Fibroblast of lung (primary cell): ENCODE measurements at regions not wholly inside any gene's neighbourhood (a gene's known extent, or its start where the extent isn't known, plus 50 kb on each side); places are given as distances from the start of the nearest gene placed in this dataset.

Experiments
- DNase-seq, 2 donors: peaks; one replicate each; pipeline versions ENCODE4 v3.0.0 to v3.0.0-alpha.2; 2010; ENCODE audit warnings: low read depth in 2 of 2
- H2AFZ ChIP-seq: 2 replicates; pipeline ENCODE4 v1.5.1; 2012; ENCODE audit warnings: low read length, control low read depth, inconsistent platforms
- H3K27ac ChIP-seq: 2 replicates; pipeline ENCODE4 v1.5.1; 2011; ENCODE audit warnings: low read length, control low read depth; ENCODE audit not compliant: insufficient read depth
- H3K27me3 ChIP-seq: 2 replicates; pipeline ENCODE4 v1.5.1; 2011; ENCODE audit warnings: mild to moderate bottlenecking, low read length; ENCODE audit not compliant: control insufficient read depth, insufficient read depth
- H3K36me3 ChIP-seq: 2 replicates; pipeline ENCODE4 v1.5.1; 2011; ENCODE audit warnings: low read length; ENCODE audit not compliant: control insufficient read depth, insufficient read depth
- H3K4me1 ChIP-seq: 2 replicates; pipeline ENCODE4 v1.5.1; 2011; ENCODE audit warnings: low read length; ENCODE audit not compliant: control insufficient read depth, insufficient read depth; ENCODE audit errors: extremely low read depth
- H3K4me2 ChIP-seq: 2 replicates; pipeline ENCODE4 v1.5.1; 2011; ENCODE audit warnings: low read length, control low read depth; ENCODE audit not compliant: insufficient read depth; ENCODE audit errors: extremely low read depth
- H3K4me3 ChIP-seq, 4 experiments: fragments of 200-600 bp in 1 of 4; sonication (generic) in 1 of 4; replicated peaks in 1 of 4; 2 replicates each; pipeline ENCODE4 v1.5.1; 2011 to 2016; ENCODE audit warnings: low read length in 4 of 4, low read depth in 3 of 4, mild to moderate bottlenecking in 3 of 4, control low read depth in 2 of 4, inconsistent platforms in 1 of 4, mixed read lengths in 1 of 4; ENCODE audit not compliant: insufficient read depth in 1 of 4; ENCODE audit errors: control extremely low read depth in 1 of 4
- H3K79me2 ChIP-seq: 2 replicates; pipeline ENCODE4 v1.5.1; 2012; ENCODE audit warnings: mild to moderate bottlenecking, low read length, inconsistent platforms; ENCODE audit not compliant: control insufficient read depth, insufficient read depth
- H3K9ac ChIP-seq: 2 replicates; pipeline ENCODE4 v1.5.1; 2011; ENCODE audit warnings: mild to moderate bottlenecking, low read length, control low read depth; ENCODE audit not compliant: insufficient read depth
- H3K9me3 ChIP-seq: 2 replicates; pipeline ENCODE4 v1.5.1; 2012; ENCODE audit warnings: low read depth, low read length; ENCODE audit not compliant: control insufficient read depth, insufficient read depth
- H4K20me1 ChIP-seq: 2 replicates; pipeline ENCODE4 v1.5.1; 2011; ENCODE audit warnings: low read length; ENCODE audit not compliant: control insufficient read depth, insufficient read depth; ENCODE audit errors: extremely low read depth
- CTCF ChIP-seq, 2 donors: IDR thresholded peaks in 1 of 2; conservative IDR thresholded peaks in 1 of 2; 1 replicate in 1 of 2; 2 replicates in 1 of 2; pipeline ENCODE4 v1.5.1; 2011 to 2012; ENCODE audit warnings: low read length in 2 of 2, control low read depth in 1 of 2, inconsistent platforms in 1 of 2, low read depth in 1 of 2, mild to moderate bottlenecking in 1 of 2
- EZH2 ChIP-seq: IDR thresholded peaks from 2 replicates; pipeline ENCODE4 v1.5.1; 2012; ENCODE audit warnings: low read length, control low read depth, mild to moderate bottlenecking; ENCODE audit errors: missing control alignments

- Histone ChIP-seq H3K36me3 (no peaks in the 10 kb centered on the region), H3K4me2 (no peak overlapping the region), H4K20me1 (no peaks in the 10 kb centered on the region), H3K27ac (no peak overlapping the region), H3K9me3 (no peaks in the 10 kb centered on the region), H2AFZ (no peak overlapping the region), H3K79me2 (no peaks in the 10 kb centered on the region), H3K4me1 (no peaks in the 10 kb centered on the region), H3K9ac (no peak overlapping the region), H3K4me3 (no peak overlapping the region), H3K27me3 (no peaks in the 10 kb centered on the region)
- no peak for TF ChIP-seq CTCF (conservative IDR thresholded peaks at IDR 0.05 in 1 of 2, IDR thresholded peaks at IDR 0.05 in 1 of 2; ENCODE audit: low read depth in 1 of 2, low read length in 2 of 2)
- TF ChIP-seq EZH2, result no peak
- DNase-seq, result peak in 1 of 2 donors; percentile 36
These were observed 248.2 kb downstream of the HNMT start for GRCh38 chr2:138212434-138212833.

- Histone ChIP-seq H3K9me3 (no peaks in the 10 kb centered on the region), H3K4me3 (no peak overlapping the region), H3K9ac (no peak overlapping the region), H4K20me1 (no peaks in the 10 kb centered on the region), H3K4me2 (no peak overlapping the region), H2AFZ (no peak overlapping the region), H3K27me3 (no peaks in the 10 kb centered on the region), H3K4me1 (no peaks in the 10 kb centered on the region), H3K27ac (no peak overlapping the region), H3K36me3 (no peaks in the 10 kb centered on the region), H3K79me2 (no peaks in the 10 kb centered on the region)
- DNase-seq, result no peak
- no peak for TF ChIP-seq EZH2
- no peak for TF ChIP-seq CTCF (conservative IDR thresholded peaks at IDR 0.05 in 1 of 2, IDR thresholded peaks at IDR 0.05 in 1 of 2; ENCODE audit: low read depth in 1 of 2, low read length in 2 of 2)
These were observed 248.8 kb downstream of the HNMT start for GRCh38 chr2:138213084-138213483.

- H3K4me3 ChIP-seq, result no peak overlapping the region
- no peak overlapping the region for H2AFZ ChIP-seq
- H3K9ac ChIP-seq, result no peak overlapping the region
- no peaks in the 10 kb centered on the region for H3K27me3 ChIP-seq
- no peaks in the 10 kb centered on the region for H4K20me1 ChIP-seq
- no peak for TF ChIP-seq EZH2
- TF ChIP-seq CTCF (conservative IDR thresholded peaks at IDR 0.05 in 1 of 2, IDR thresholded peaks at IDR 0.05 in 1 of 2; ENCODE audit: low read depth in 1 of 2, low read length in 2 of 2), result no peak
- no peak overlapping the region for H3K4me2 ChIP-seq
- no peak overlapping the region for H3K27ac ChIP-seq
- H3K4me1 ChIP-seq, result no peaks in the 10 kb centered on the region
- H3K9me3 ChIP-seq, result no peaks in the 10 kb centered on the region
- H3K79me2 ChIP-seq, result no peaks in the 10 kb centered on the region
- no peaks in the 10 kb centered on the region for H3K36me3 ChIP-seq
- DNase-seq, result no peak
These were observed 249.4 kb downstream of the HNMT start for GRCh38 chr2:138213624-138214023.
